GM12878 (cell line): ENCODE measurements at regions not wholly inside any gene's neighbourhood (a gene's known extent, or its start where the extent isn't known, plus 50 kb on each side); places are given as distances from the start of the nearest gene placed in this dataset.

Experiments
- ATAC-seq: fragments of 200-7000 bp; cut with Tn5 transposase; 3 replicates; pipeline ENCODE4 v1.9.1; 2020; ENCODE audit warnings: mild to moderate bottlenecking, moderate library complexity
- BruUV-seq: library from RNA; stranded (reverse); fragments of 400-500 nt; replicated peaks from 2 replicates; lab custom pipeline; 2021; lab: Mats Ljungman, UMichigan
- CTCF ChIA-PET: fragments of 300-600 bp; sonication (Branson Sonifier 250); formaldehyde crosslinking; extraction: SDS; loops from one replicate; lab custom pipeline; 2021; ENCODE audit warnings: inconsistent platforms; lab: Yijun Ruan, JAX
- POLR2A ChIA-PET: fragments of 350-600 bp; formaldehyde crosslinking; extraction: SDS; loops from one replicate; lab custom pipeline; 2021; ENCODE audit warnings: inconsistent platforms; lab: Charles Lee
- RAD21 ChIA-PET: fragments of 300-600 bp; sonication (Branson Sonifier 250); formaldehyde crosslinking; loops from one replicate; lab custom pipeline; 2023; ENCODE audit warnings: antibody characterized with exemption; ENCODE audit not compliant: unreplicated experiment; lab: Charles Lee
- SMC1A ChIA-PET: fragments of 300-600 bp; sonication (Branson Sonifier 250); formaldehyde crosslinking; loops from one replicate; lab custom pipeline; 2023; ENCODE audit not compliant: unreplicated experiment, uncharacterized antibody; lab: Charles Lee
- DNase-seq: peaks from one replicate; pipeline ENCODE4 v3.0.0-alpha.2; 2011; ENCODE audit warnings: low read depth, low spot score
- FAIRE-seq: peaks from 3 replicates; lab custom pipeline; 2011; peaks lifted over from hg19 to GRCh38; lab: Jason Lieb, UNC
- H2AFZ ChIP-seq: 2 replicates; pipeline ENCODE4 v1.6.0; 2011; ENCODE audit warnings: low read depth, low read length, control low read depth; ENCODE audit not compliant: control insufficient read depth
- H3K27ac ChIP-seq: 2 replicates; pipeline ENCODE4 v1.5.1; 2011; ENCODE audit warnings: control low read depth; ENCODE audit not compliant: control insufficient read depth, insufficient read depth
- H3K27me3 ChIP-seq, 2 experiments: replicated peaks in 1 of 2; 2 replicates each; pipeline versions ENCODE4 v1.6.0 to v1.6.1; 2011; ENCODE audit warnings: low read length in 1 of 2; ENCODE audit not compliant: control insufficient read depth in 2 of 2, insufficient read depth in 2 of 2
- H3K36me3 ChIP-seq, 2 experiments: 2 replicates each; pipeline ENCODE4 v1.5.1; 2011; ENCODE audit warnings: low read length in 1 of 2; ENCODE audit not compliant: control insufficient read depth in 2 of 2, insufficient read depth in 2 of 2
- H3K4me1 ChIP-seq: 2 replicates; pipeline ENCODE4 v1.6.1; 2011; ENCODE audit warnings: mild to moderate bottlenecking, low read length, moderate library complexity, mixed read lengths; ENCODE audit not compliant: control insufficient read depth, insufficient read depth
- H3K4me2 ChIP-seq: 2 replicates; pipeline ENCODE4 v1.6.0; 2011; ENCODE audit warnings: control low read depth; ENCODE audit not compliant: control insufficient read depth, insufficient read depth
- H3K4me3 ChIP-seq: fragments of 200-600 bp; sonication (generic); 2 replicates; pipeline ENCODE4 v1.5.1; 2016
- H3K79me2 ChIP-seq: 2 replicates; pipeline ENCODE4 v1.6.0; 2011; ENCODE audit warnings: low read length; ENCODE audit not compliant: control insufficient read depth, insufficient read depth
- H3K9ac ChIP-seq: 2 replicates; pipeline ENCODE4 v1.8.0; 2011; ENCODE audit warnings: low read length, control low read depth, mixed read lengths; ENCODE audit not compliant: control insufficient read depth, insufficient read depth
- H3K9me3 ChIP-seq: replicated peaks from 3 replicates; pipeline ENCODE4 v1.5.1; 2011; ENCODE audit warnings: mild to moderate bottlenecking, low read length; ENCODE audit not compliant: control insufficient read depth, insufficient read depth
- H4K20me1 ChIP-seq: 2 replicates; pipeline ENCODE4 v1.6.0; 2011; ENCODE audit not compliant: control insufficient read depth, insufficient read depth
- MYC ChIP-seq: IDR thresholded peaks from 2 replicates; pipeline ENCODE4 v1.6.1; 2011; ENCODE audit warnings: mild to moderate bottlenecking, low read length, moderate library complexity, inconsistent platforms; ENCODE audit not compliant: insufficient read depth, insufficient replicate concordance, insufficient read length, severe bottlenecking
- PML ChIP-seq: IDR thresholded peaks from 2 replicates; pipeline ENCODE4 v1.6.1; 2012; ENCODE audit warnings: low read length, inconsistent platforms
- RB1 ChIP-seq: fragments of 450-650 bp; formaldehyde crosslinking; IDR thresholded peaks from 2 replicates; pipeline ENCODE4 v1.6.1; 2017; ENCODE audit warnings: mild to moderate bottlenecking, borderline replicate concordance
- RELA ChIP-seq: fragments of 450-650 bp; IDR thresholded peaks from 2 replicates; pipeline ENCODE4 v1.8.0; 2014; ENCODE audit warnings: borderline replicate concordance; ENCODE audit not compliant: partially characterized antibody
- TAF1 ChIP-seq: IDR thresholded peaks from 2 replicates; pipeline ENCODE4 v1.6.1; 2011; ENCODE audit warnings: mild to moderate bottlenecking, low read depth, low read length, borderline replicate concordance
- TBL1XR1 ChIP-seq: IDR thresholded peaks from 2 replicates; pipeline ENCODE4 v1.6.1; 2012; ENCODE audit warnings: low read depth, low read length, improper control_type of control experiment
- TCF7 ChIP-seq: IDR thresholded peaks from 2 replicates; pipeline ENCODE4 v1.6.1; 2014; ENCODE audit warnings: antibody characterized with exemption, borderline replicate concordance
- ZBED1 ChIP-seq: IDR thresholded peaks from 2 replicates; pipeline ENCODE4 v1.6.1; 2016; ENCODE audit warnings: borderline replicate concordance
- WGBS: methylation state at CpG from one replicate; pipeline ENCODE4 v1.1.6; 2016; ENCODE audit warnings: low lambda C conversion rate; ENCODE audit not compliant: insufficient replicate concordance, insufficient coverage; ENCODE audit errors: missing lambda C conversion rate; 5-methylcytosine and 5-hydroxymethylcytosine counted together
- in situ Hi-C: fragments of 300-500 bp; cut with MboI; formaldehyde crosslinking; loops from 9 replicates; pipeline ENCODE4 v1.14.3; 2018; ENCODE audit warnings: mixed read lengths
- intact Hi-C: fragments of 100-400 bp; cut with micrococcal nuclease; formaldehyde crosslinking; loops from one replicate; pipeline ENCODE4 v1.14.2; 2022; ENCODE audit not compliant: unreplicated experiment
- TF ChIP-seq, protein P1 (sequence below): fragments of 450-650 bp; IDR thresholded peaks from 2 replicates; pipeline ENCODE4 v1.6.1; 2016; ENCODE audit warnings: mild to moderate bottlenecking
- TF ChIP-seq, protein P2 (sequence below): fragments of 150-350 bp; IDR thresholded peaks from 2 replicates; pipeline ENCODE4 v1.6.1; 2016; ENCODE audit warnings: low read depth, low read length
- TF ChIP-seq, protein P3 (sequence below): IDR thresholded peaks from 2 replicates; pipeline ENCODE4 v1.6.1; 2012; ENCODE audit warnings: low read depth, low read length, improper control_type of control experiment
- TF ChIP-seq, protein P4 (sequence below): IDR thresholded peaks from 2 replicates; pipeline ENCODE4 v1.6.1; 2012; ENCODE audit warnings: low read length, inconsistent platforms

DNA sequence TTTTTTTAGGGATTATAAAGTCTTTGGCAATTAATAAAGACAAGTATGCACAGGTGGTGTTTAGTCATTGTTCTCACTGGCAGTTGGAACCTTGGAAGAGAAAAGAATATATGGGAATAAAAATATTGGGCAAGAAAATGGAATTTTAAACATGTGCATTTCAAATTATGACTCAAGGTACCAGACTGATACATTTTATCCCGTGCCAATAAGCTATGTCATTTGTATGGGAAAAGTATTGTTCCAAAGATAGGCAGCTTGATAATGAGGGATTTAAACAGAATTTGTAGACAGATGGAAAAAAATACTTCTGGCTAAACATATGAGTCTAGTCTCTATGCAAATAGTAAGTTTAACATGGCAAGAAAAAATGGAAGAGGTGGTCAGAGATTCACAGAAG lies 169.5 kb upstream of the UFM1 start:
- SMC1A ChIA-PET: no interaction called here
- 0% methylated on average over 1 of the region's 1 CpG for WGBS
- Histone ChIP-seq H3K9ac (no peak overlapping the region), H3K36me3 (no peaks in the 10 kb centered on the region), H3K4me1 (no peaks in the 10 kb centered on the region), H3K4me3 (no peak overlapping the region), H3K27me3 (no peaks in the 10 kb centered on the region), H2AFZ (no peak overlapping the region), H3K9me3 (no peaks in the 10 kb centered on the region), H3K79me2 (no peaks in the 10 kb centered on the region), H3K27ac (no peak overlapping the region), H3K4me2 (no peak overlapping the region), H4K20me1 (no peaks in the 10 kb centered on the region)
- RAD21 ChIA-PET: no interaction called here
- DNase-seq: no peak
- no peak for ATAC-seq
- POLR2A ChIA-PET: no interaction called here
- in situ Hi-C loops (no loop called here), intact Hi-C loops (no loop called here)
- BruUV-seq: no TSS peak
- CTCF ChIA-PET: no interaction called here
- TF ChIP-seq MYC: no peak
- FAIRE-seq: no peak

DNA sequence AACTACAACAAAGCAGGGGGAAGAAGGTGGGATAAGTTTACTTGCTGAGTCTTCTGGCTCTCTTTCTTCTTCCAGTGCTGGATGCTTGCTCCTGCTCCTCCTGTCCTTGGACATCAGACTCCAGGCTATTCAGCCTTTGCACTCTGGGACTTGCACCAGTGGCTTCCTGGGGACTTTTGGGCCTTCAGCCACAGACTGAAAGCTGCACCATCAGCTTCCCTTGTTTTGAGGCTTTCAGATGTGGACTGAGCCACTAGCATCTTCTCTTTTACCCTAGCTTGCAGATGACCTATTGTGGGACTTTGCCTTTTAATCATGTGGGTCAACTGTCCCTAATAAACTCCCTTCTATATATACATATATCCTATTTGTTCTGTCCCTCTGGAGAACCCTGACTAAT lies 173.0 kb upstream of the UFM1 start:
- Histone ChIP-seq H3K79me2 (no peaks in the 10 kb centered on the region), H3K4me2 (no peak overlapping the region), H3K4me1 (no peaks in the 10 kb centered on the region), H3K27me3 (no peaks in the 10 kb centered on the region), H3K27ac (no peak overlapping the region), H3K4me3 (no peak overlapping the region), H3K36me3 (no peaks in the 10 kb centered on the region), H3K9me3 (no peaks in the 10 kb centered on the region), H4K20me1 (no peaks in the 10 kb centered on the region), H2AFZ (no peak overlapping the region), H3K9ac (no peak overlapping the region)
- no TSS peak for BruUV-seq
- in situ Hi-C loops: no loop called here
- ATAC-seq: no peak
- CTCF ChIA-PET: no interaction called here
- SMC1A ChIA-PET: no interaction called here
- FAIRE-seq: no peak
- DNase-seq: no peak
- intact Hi-C loops: no loop called here
- RAD21 ChIA-PET: no interaction called here
- POLR2A ChIA-PET: no interaction called here
- no peak for TF ChIP-seq RB1
- TF ChIP-seq RELA: no peak
- no peak for TF ChIP-seq TCF7
- no peak for TF ChIP-seq TBL1XR1
- TF ChIP-seq, protein P1, sequence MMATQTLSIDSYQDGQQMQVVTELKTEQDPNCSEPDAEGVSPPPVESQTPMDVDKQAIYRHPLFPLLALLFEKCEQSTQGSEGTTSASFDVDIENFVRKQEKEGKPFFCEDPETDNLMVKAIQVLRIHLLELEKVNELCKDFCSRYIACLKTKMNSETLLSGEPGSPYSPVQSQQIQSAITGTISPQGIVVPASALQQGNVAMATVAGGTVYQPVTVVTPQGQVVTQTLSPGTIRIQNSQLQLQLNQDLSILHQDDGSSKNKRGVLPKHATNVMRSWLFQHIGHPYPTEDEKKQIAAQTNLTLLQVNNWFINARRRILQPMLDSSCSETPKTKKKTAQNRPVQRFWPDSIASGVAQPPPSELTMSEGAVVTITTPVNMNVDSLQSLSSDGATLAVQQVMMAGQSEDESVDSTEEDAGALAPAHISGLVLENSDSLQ: no peak
- TF ChIP-seq, protein P2, sequence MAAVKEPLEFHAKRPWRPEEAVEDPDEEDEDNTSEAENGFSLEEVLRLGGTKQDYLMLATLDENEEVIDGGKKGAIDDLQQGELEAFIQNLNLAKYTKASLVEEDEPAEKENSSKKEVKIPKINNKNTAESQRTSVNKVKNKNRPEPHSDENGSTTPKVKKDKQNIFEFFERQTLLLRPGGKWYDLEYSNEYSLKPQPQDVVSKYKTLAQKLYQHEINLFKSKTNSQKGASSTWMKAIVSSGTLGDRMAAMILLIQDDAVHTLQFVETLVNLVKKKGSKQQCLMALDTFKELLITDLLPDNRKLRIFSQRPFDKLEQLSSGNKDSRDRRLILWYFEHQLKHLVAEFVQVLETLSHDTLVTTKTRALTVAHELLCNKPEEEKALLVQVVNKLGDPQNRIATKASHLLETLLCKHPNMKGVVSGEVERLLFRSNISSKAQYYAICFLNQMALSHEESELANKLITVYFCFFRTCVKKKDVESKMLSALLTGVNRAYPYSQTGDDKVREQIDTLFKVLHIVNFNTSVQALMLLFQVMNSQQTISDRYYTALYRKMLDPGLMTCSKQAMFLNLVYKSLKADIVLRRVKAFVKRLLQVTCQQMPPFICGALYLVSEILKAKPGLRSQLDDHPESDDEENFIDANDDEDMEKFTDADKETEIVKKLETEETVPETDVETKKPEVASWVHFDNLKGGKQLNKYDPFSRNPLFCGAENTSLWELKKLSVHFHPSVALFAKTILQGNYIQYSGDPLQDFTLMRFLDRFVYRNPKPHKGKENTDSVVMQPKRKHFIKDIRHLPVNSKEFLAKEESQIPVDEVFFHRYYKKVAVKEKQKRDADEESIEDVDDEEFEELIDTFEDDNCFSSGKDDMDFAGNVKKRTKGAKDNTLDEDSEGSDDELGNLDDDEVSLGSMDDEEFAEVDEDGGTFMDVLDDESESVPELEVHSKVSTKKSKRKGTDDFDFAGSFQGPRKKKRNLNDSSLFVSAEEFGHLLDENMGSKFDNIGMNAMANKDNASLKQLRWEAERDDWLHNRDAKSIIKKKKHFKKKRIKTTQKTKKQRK: no peak
- no peak for TF ChIP-seq TAF1
- TF ChIP-seq ZBED1: no peak
- no peak for TF ChIP-seq PML
- TF ChIP-seq, protein P3, sequence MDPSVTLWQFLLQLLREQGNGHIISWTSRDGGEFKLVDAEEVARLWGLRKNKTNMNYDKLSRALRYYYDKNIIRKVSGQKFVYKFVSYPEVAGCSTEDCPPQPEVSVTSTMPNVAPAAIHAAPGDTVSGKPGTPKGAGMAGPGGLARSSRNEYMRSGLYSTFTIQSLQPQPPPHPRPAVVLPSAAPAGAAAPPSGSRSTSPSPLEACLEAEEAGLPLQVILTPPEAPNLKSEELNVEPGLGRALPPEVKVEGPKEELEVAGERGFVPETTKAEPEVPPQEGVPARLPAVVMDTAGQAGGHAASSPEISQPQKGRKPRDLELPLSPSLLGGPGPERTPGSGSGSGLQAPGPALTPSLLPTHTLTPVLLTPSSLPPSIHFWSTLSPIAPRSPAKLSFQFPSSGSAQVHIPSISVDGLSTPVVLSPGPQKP: no peak
- TF ChIP-seq, protein P4, sequence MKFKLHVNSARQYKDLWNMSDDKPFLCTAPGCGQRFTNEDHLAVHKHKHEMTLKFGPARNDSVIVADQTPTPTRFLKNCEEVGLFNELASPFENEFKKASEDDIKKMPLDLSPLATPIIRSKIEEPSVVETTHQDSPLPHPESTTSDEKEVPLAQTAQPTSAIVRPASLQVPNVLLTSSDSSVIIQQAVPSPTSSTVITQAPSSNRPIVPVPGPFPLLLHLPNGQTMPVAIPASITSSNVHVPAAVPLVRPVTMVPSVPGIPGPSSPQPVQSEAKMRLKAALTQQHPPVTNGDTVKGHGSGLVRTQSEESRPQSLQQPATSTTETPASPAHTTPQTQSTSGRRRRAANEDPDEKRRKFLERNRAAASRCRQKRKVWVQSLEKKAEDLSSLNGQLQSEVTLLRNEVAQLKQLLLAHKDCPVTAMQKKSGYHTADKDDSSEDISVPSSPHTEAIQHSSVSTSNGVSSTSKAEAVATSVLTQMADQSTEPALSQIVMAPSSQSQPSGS: no peak
